Activated T-cell treated with anti-CD3 and anti-CD28 coated beads, Interleukin-2, amount 50 U/mL, for 4 hours (primary cell): ENCODE measurements at regions not wholly inside any gene's neighbourhood (a gene's known extent, or its start where the extent isn't known, plus 50 kb on each side); places are given as distances from the start of the nearest gene placed in this dataset.

ENCODE experiments used
- ATAC-seq, 2 donors: fragments of 200-7000 bp; cut with Tn5 transposase; one replicate each; pipeline ENCODE4 v1.10.0; 2021
- DNase-seq: peaks from one replicate; pipeline ENCODE4 v3.0.0-alpha.2; 2020
- H3K27me3 Mint-ChIP-seq: one replicate; pipeline ENCODE4 v1.8.0; 2021; ENCODE audit warnings: low read depth, mixed read lengths
- H3K36me3 Mint-ChIP-seq: one replicate; pipeline ENCODE4 v1.8.0; 2022; ENCODE audit warnings: mixed read lengths; ENCODE audit not compliant: insufficient read depth
- H3K4me1 Mint-ChIP-seq: one replicate; pipeline ENCODE4 v1.8.0; 2021; ENCODE audit warnings: low read depth, mixed read lengths
- H3K4me3 Mint-ChIP-seq: one replicate; pipeline ENCODE4 v1.8.0; 2021; ENCODE audit warnings: mild to moderate bottlenecking, moderate library complexity, mixed read lengths
- H3K9me3 Mint-ChIP-seq: one replicate; pipeline ENCODE4 v1.8.0; 2021; ENCODE audit warnings: mixed read lengths

DNA sequence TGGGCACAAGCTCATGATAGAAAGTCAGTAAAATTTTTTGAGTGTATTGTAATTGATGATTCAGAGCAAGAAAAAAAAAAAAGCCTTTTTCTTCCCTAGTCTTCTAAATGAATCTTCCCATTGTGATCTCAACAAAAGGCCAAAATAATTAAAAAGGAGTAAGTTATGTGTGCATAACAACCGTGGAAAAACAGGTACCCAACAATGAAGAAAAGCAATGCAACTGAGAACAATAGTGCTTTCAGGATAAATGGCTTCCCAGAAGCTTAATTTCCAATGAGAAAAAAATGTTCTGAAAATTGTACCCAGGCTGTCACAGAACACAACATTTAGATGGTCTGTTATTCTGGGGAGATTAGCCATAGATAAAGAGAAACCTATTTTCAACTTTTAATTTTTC lies 399.0 kb upstream of the AGA start:
- Mint-ChIP-seq H3K9me3 (peaks cover 4% of the 10 kb centered on the region), H3K4me1 (no peaks in the 10 kb centered on the region), H3K4me3 (no peak overlapping the region), H3K36me3 (no peaks in the 10 kb centered on the region), H3K27me3 (peaks cover 2% of the 10 kb centered on the region)
- DNase-seq (no peak), ATAC-seq (no peak)

DNA sequence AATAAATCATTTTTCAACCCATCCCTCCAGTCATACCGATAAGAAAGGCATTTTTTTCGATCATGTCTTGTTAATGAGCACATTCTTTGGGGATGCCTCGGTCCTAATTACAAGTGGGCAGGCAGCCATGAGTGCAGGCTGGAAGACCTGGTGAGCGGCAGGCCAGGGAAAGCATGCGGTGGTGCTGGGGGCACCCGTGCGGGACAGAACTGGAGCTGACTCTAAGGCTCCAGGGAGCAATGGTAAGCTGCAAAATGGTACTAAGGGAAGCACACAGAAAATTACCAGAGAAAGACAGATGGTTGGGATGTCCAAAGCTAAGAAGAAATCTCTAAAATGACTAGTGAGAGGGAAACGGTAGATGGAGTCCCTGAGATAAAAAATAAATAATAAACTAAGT lies 411.0 kb upstream of the AGA start:
- Mint-ChIP-seq H3K36me3 (no peaks in the 10 kb centered on the region), H3K27me3 (no peaks in the 10 kb centered on the region), H3K4me3 (no peak overlapping the region), H3K4me1 (no peaks in the 10 kb centered on the region), H3K9me3 (peaks cover 6% of the 10 kb centered on the region)
- ATAC-seq (no peak), DNase-seq (no peak)

GRCh38 chr4:177855507-177856197 lies 413.4 kb upstream of the AGA start:
- Mint-ChIP-seq H3K27me3 (no peaks in the 10 kb centered on the region), H3K9me3 (no peaks in the 10 kb centered on the region), H3K36me3 (no peaks in the 10 kb centered on the region)

DNA sequence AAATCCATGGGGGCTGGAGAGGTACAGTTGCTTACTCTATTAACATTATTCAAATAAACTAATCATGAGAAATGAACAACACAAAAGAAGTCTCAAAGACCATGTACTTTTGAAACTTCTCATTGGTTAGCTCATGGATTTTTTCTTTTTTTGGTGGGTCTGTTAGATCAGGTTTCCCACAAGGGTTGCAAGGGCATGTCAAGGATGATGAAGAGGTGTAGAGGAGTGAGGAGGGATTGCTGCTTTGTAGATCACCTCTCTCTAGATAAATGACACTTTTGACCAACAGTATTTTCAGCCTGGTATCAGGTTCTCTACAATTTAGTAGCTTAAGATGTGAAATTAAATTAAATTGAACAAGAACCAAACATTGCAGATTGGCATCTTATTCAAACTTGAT lies 417.9 kb upstream of the AGA start:
- no peak for DNase-seq
- no peak overlapping the region for H3K4me3 Mint-ChIP-seq
- no peaks in the 10 kb centered on the region for H3K27me3 Mint-ChIP-seq
- H3K4me1 Mint-ChIP-seq, result no peaks in the 10 kb centered on the region
- H3K36me3 Mint-ChIP-seq, result no peaks in the 10 kb centered on the region
- no peaks in the 10 kb centered on the region for H3K9me3 Mint-ChIP-seq
- ATAC-seq, result no peak

More at GRCh38 chr4:177855507-177856197, 413.4 kb upstream of the AGA start:
- DNase-seq, result no peak
- no peak overlapping the region for H3K4me3 Mint-ChIP-seq
- H3K4me1 Mint-ChIP-seq, result no peaks in the 10 kb centered on the region
- ATAC-seq, result no peak

- H3K36me3 Mint-ChIP-seq, result no peaks in the 10 kb centered on the region
- H3K27me3 Mint-ChIP-seq, result no peaks in the 10 kb centered on the region
- H3K9me3 Mint-ChIP-seq, result no peaks in the 10 kb centered on the region
- ATAC-seq (no peak), DNase-seq (no peak)
- no peak overlapping the region for H3K4me3 Mint-ChIP-seq
- no peaks in the 10 kb centered on the region for H3K4me1 Mint-ChIP-seq
Observed at GRCh38 chr4:177861551-177862094, 419.4 kb upstream of the AGA start.

- H3K4me1 Mint-ChIP-seq, result no peaks in the 10 kb centered on the region
- no peaks in the 10 kb centered on the region for H3K9me3 Mint-ChIP-seq
- no peaks in the 10 kb centered on the region for H3K27me3 Mint-ChIP-seq
- ATAC-seq, result no peak
- H3K36me3 Mint-ChIP-seq, result no peaks in the 10 kb centered on the region
- H3K4me3 Mint-ChIP-seq, result no peak overlapping the region
- no peak for DNase-seq
Observed at GRCh38 chr4:177862541-177863176, 420.4 kb upstream of the AGA start.

DNA sequence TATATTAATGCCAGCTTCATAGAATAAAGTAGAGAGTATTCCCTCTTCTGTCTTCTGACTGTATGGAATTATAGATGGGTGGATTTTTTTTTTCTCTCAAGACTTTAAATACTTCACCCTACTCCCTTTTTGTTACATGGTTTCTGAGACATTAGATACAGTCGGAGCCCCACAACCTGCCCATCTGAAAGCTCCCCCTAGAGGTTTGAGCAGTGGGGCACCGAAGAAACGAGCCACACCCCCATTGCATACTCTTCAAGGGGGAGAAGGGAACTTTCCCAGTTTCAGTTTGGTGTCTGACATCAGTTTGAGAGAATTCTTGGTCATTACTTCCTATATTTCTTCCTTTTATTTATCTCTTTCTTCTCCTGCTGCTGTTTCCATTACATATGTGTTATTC lies 437.6 kb upstream of the AGA start:
- no peaks in the 10 kb centered on the region for H3K9me3 Mint-ChIP-seq
- H3K4me1 Mint-ChIP-seq, result no peaks in the 10 kb centered on the region
- DNase-seq (no peak), ATAC-seq (no peak)
- H3K4me3 Mint-ChIP-seq, result no peak overlapping the region
- no peaks in the 10 kb centered on the region for H3K36me3 Mint-ChIP-seq
- no peaks in the 10 kb centered on the region for H3K27me3 Mint-ChIP-seq

- no peaks in the 10 kb centered on the region for H3K4me1 Mint-ChIP-seq
- no peak for DNase-seq
- peaks cover 6% of the 10 kb centered on the region for H3K9me3 Mint-ChIP-seq
- no peak overlapping the region for H3K4me3 Mint-ChIP-seq
- ATAC-seq, result no peak
- no peaks in the 10 kb centered on the region for H3K36me3 Mint-ChIP-seq
- no peaks in the 10 kb centered on the region for H3K27me3 Mint-ChIP-seq
Observed at GRCh38 chr4:177895136-177895535, 452.9 kb upstream of the AGA start.

- peaks cover 9% of the 10 kb centered on the region for H3K9me3 Mint-ChIP-seq
- no peaks in the 10 kb centered on the region for H3K27me3 Mint-ChIP-seq
- ATAC-seq (no peak), DNase-seq (no peak)
- no peaks in the 10 kb centered on the region for H3K36me3 Mint-ChIP-seq
- H3K4me3 Mint-ChIP-seq, result no peak overlapping the region
- H3K4me1 Mint-ChIP-seq, result no peaks in the 10 kb centered on the region
Observed at GRCh38 chr4:177901786-177902185, 459.5 kb upstream of the AGA start.

- H3K4me3 Mint-ChIP-seq, result no peak overlapping the region
- H3K36me3 Mint-ChIP-seq, result no peaks in the 10 kb centered on the region
- H3K27me3 Mint-ChIP-seq, result no peaks in the 10 kb centered on the region
- peaks cover 9% of the 10 kb centered on the region for H3K9me3 Mint-ChIP-seq
- no peaks in the 10 kb centered on the region for H3K4me1 Mint-ChIP-seq
- no peak for ATAC-seq
- DNase-seq, result no peak
Observed at GRCh38 chr4:177902386-177902785, 460.1 kb upstream of the AGA start.

DNA sequence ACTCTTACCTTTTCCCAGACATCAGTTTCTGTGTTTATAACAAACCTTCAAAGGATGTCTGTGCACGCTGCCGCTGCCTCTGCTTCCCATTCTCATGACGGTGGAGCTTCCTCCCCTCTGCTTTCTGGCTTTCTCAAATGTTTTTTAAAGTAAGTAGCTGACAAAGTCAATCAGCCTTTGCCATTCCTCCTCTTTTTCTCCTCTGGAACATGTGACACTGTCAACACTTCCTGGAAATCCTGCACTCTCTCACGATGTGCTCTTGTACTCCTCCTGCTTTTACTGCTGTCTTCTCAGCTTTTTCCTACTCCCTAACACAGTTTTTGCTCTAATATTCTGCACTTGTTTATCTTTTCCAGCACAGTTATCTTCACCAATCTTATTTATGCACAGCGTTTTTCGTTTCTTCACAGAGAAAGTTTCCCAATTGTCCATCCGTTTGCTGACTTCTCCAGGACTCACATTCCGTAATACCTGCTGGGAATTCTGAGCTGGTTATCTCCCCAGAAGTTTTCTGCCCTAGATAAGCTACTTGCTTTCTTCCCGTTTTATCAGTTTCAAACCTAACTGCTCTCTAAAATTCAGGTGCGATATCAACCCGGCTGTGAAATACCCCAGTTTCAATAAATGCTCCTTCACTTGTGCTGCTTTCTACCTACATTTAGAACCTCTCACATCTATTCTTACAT lies 465.6 kb upstream of the AGA start:
- DNase-seq, result no peak
- ATAC-seq, result no peak
- Mint-ChIP-seq H3K4me1 (no peaks in the 10 kb centered on the region), H3K4me3 (no peak overlapping the region), H3K36me3 (no peaks in the 10 kb centered on the region), H3K27me3 (peaks cover 2% of the 10 kb centered on the region), H3K9me3 (no peaks in the 10 kb centered on the region)

GRCh38 chr4:177921715-177922114 lies 479.5 kb upstream of the AGA start:
- ATAC-seq (no peak), DNase-seq (no peak)
- Mint-ChIP-seq H3K27me3 (no peaks in the 10 kb centered on the region), H3K9me3 (peaks cover 21% of the 10 kb centered on the region), H3K4me3 (no peak overlapping the region), H3K36me3 (no peaks in the 10 kb centered on the region), H3K4me1 (no peaks in the 10 kb centered on the region)

DNA sequence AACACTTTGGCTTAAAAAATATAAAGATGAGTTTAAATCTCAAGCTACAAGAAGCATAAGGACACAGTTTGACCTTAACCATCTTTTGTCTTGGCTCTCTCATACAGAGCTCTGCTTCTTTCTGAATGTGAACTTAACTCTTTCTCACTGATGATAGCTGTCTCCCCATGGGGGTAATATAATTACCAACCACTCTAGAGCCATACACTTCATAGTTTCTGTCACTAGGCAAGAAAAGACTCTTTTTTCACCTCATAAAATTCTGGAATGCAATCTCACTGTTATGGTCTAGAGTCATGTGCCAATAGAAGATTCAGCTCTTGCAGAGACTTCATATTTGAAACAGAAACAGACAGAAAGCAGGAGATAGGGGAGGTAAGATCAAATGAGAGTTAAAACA lies 481.7 kb upstream of the AGA start:
- peaks cover 18% of the 10 kb centered on the region for H3K9me3 Mint-ChIP-seq

GRCh38 chr4:177937041-177937440 lies 494.8 kb upstream of the AGA start:
- ATAC-seq, result no peak

More for the DNA sequence above, 481.7 kb upstream of the AGA start:
- no peaks in the 10 kb centered on the region for H3K27me3 Mint-ChIP-seq
- no peak for DNase-seq
- no peak overlapping the region for H3K4me3 Mint-ChIP-seq
- ATAC-seq, result no peak
- no peaks in the 10 kb centered on the region for H3K4me1 Mint-ChIP-seq
- no peaks in the 10 kb centered on the region for H3K36me3 Mint-ChIP-seq

GRCh38 chr4:177938226-177938625 lies 496.0 kb upstream of the AGA start:
- no peaks in the 10 kb centered on the region for H3K36me3 Mint-ChIP-seq

More at GRCh38 chr4:177937041-177937440, 494.8 kb upstream of the AGA start:
- Mint-ChIP-seq H3K4me1 (no peaks in the 10 kb centered on the region), H3K9me3 (no peaks in the 10 kb centered on the region), H3K4me3 (no peak overlapping the region), H3K27me3 (no peaks in the 10 kb centered on the region), H3K36me3 (no peaks in the 10 kb centered on the region)
- DNase-seq, result no peak

More at GRCh38 chr4:177938226-177938625, 496.0 kb upstream of the AGA start:
- DNase-seq (no peak), ATAC-seq (no peak)
- Mint-ChIP-seq H3K27me3 (no peaks in the 10 kb centered on the region), H3K9me3 (no peaks in the 10 kb centered on the region), H3K4me3 (no peak overlapping the region), H3K4me1 (no peaks in the 10 kb centered on the region)
